Gastroesophageal sphincter (tissue), 4 donors: ENCODE measurements at regions not wholly inside any gene's neighbourhood (a gene's known extent, or its start where the extent isn't known, plus 50 kb on each side); places are given as distances from the start of the nearest gene placed in this dataset.
"Not testable (repeated sequence)": the region's sequence is repeated elsewhere in the genome, so short reads cannot be mapped to it uniquely, and the experiment has no call there.

Source experiments
- ATAC-seq: fragments of 150-250 bp; one replicate; pipeline ENCODE4 v1.9.1; 2016; ENCODE audit warnings: mild to moderate bottlenecking, moderate library complexity
- H3K27ac ChIP-seq, 4 donors: fragments of 200-600 bp; sonication (generic) in 3 of 4; 1 replicate in 3 of 4; 2 replicates in 1 of 4; pipeline ENCODE4 v1.5.1; 2016 to 2019
- H3K27me3 ChIP-seq: fragments of 200-600 bp; sonication (generic); one replicate; pipeline ENCODE4 v1.5.1; 2019
- H3K36me3 ChIP-seq, 2 donors: fragments of 200-600 bp; sonication (generic); one replicate each; pipeline ENCODE4 v1.5.1; 2019; ENCODE audit warnings: control low read depth in 1 of 2
- H3K4me1 ChIP-seq, 3 donors: fragments of 200-600 bp; sonication (generic); 1 replicate in 2 of 3; 2 replicates in 1 of 3; pipeline ENCODE4 v1.5.1; 2016 to 2019; ENCODE audit warnings: control low read depth in 2 of 3
- H3K4me3 ChIP-seq, 2 donors: fragments of 200-600 bp; sonication (generic); one replicate each; pipeline ENCODE4 v1.5.1; 2019; ENCODE audit warnings: mild to moderate bottlenecking in 1 of 2, moderate library complexity in 1 of 2
- H3K9me3 ChIP-seq, 3 donors: fragments of 200-600 bp; sonication (generic); one replicate each; pipeline ENCODE4 v1.5.1; 2017 to 2019; ENCODE audit warnings: control low read depth in 2 of 3
- EP300 ChIP-seq: sonication (generic); formaldehyde crosslinking; IDR thresholded peaks from one replicate; pipeline ENCODE4 v1.6.1; 2017; ENCODE audit warnings: antibody characterized with exemption, mild to moderate bottlenecking
- POLR2A ChIP-seq, 2 donors: fragments of 450-650 bp; IDR thresholded peaks; one replicate each; pipeline ENCODE4 v1.6.1; 2017; ENCODE audit warnings: antibody characterized with exemption in 2 of 2, mild to moderate bottlenecking in 2 of 2, moderate library complexity in 1 of 2
- POLR2AphosphoS5 ChIP-seq: sonication (generic); formaldehyde crosslinking; IDR thresholded peaks from one replicate; pipeline ENCODE4 v1.6.1; 2017; ENCODE audit warnings: antibody characterized with exemption
- WGBS, 2 donors: methylation state at CpG; one replicate each; pipeline ENCODE4 v1.1.5; 2018; ENCODE audit warnings: low coverage in 1 of 2; 5-methylcytosine and 5-hydroxymethylcytosine counted together
- TF ChIP-seq, protein P1 (sequence below), 4 experiments: fragments of 200-600 bp in 2 of 4; fragments of 450-650 bp in 2 of 4; sonication (generic) in 1 of 4; IDR thresholded peaks; one replicate each; pipeline ENCODE4 v1.5.1; 2017 to 2019; ENCODE audit warnings: antibody characterized with exemption in 4 of 4, mild to moderate bottlenecking in 2 of 4, moderate library complexity in 2 of 4

- TF ChIP-seq POLR2A (IDR thresholded peaks at IDR 0.05) (no peak), POLR2AphosphoS5 (no peak), EP300 (no peak)
- TF ChIP-seq, protein P1, sequence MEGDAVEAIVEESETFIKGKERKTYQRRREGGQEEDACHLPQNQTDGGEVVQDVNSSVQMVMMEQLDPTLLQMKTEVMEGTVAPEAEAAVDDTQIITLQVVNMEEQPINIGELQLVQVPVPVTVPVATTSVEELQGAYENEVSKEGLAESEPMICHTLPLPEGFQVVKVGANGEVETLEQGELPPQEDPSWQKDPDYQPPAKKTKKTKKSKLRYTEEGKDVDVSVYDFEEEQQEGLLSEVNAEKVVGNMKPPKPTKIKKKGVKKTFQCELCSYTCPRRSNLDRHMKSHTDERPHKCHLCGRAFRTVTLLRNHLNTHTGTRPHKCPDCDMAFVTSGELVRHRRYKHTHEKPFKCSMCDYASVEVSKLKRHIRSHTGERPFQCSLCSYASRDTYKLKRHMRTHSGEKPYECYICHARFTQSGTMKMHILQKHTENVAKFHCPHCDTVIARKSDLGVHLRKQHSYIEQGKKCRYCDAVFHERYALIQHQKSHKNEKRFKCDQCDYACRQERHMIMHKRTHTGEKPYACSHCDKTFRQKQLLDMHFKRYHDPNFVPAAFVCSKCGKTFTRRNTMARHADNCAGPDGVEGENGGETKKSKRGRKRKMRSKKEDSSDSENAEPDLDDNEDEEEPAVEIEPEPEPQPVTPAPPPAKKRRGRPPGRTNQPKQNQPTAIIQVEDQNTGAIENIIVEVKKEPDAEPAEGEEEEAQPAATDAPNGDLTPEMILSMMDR (IDR thresholded peaks at IDR 0.05): no peak
- no peaks in the 10 kb centered on the region for H3K4me1 ChIP-seq
- ATAC-seq: no peak
Observed at GRCh38 chr17:22278302-22279275, 586.3 kb downstream of the KCNJ18 start.

GRCh38 chr17:22286337-22287041 lies 594.2 kb downstream of the KCNJ18 start:
- Histone ChIP-seq H3K27me3 (peaks cover 7% of the 10 kb centered on the region), H3K36me3 (no peaks in the 10 kb centered on the region), H3K27ac (no peak overlapping the region), H3K4me1 (no peaks in the 10 kb centered on the region), H3K9me3 (no peaks in the 10 kb centered on the region), H3K4me3 (no peak overlapping the region)
- no peak for ATAC-seq
- 66 to 86% methylated on average over 5 to 9 of the region's 22 CpGs for WGBS, 2 donors
- no peak for TF ChIP-seq POLR2A (IDR thresholded peaks at IDR 0.05)
- no peak for TF ChIP-seq POLR2AphosphoS5
- no peak for TF ChIP-seq EP300
- TF ChIP-seq, protein P1 (IDR thresholded peaks at IDR 0.05): no peak

More at GRCh38 chr17:22278302-22279275, 586.3 kb downstream of the KCNJ18 start:
- Histone ChIP-seq H3K4me3 (no peak overlapping the region), H3K27me3 (peaks cover 13% of the 10 kb centered on the region), H3K9me3 (no peaks in the 10 kb centered on the region), H3K27ac (no peak overlapping the region), H3K36me3 (no peaks in the 10 kb centered on the region)
- 80% methylated on average over 1 of the region's 35 CpGs; no CpG with 5 or more reads in 1 of the 2 donors for WGBS, 2 donors

DNA sequence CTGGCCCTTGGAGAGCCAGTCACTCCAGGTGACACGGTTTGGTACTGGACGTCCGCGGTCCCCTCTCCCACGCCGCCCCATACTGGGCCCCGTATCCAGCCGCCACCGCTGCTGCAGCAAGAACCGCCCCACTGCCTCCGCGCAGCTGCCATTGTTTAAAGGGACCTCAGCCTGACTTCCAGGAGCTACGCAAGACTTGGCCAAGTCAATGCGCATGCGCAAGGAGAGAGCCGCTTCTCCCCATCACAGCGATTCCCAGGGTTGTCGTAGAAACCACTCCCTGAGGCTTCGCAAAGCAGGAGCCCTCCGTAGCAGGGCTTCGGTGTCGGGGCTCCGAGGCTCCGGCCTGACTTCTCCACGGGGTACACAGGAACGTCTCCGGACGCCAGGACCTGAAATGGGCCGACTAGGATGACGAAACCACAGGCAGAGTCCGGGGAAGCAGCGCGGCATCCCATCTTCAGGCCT lies 606.2 kb downstream of the KCNJ18 start:
- not testable (repeated sequence) for H3K27ac ChIP-seq, H3K4me3 ChIP-seq, H3K4me1 ChIP-seq, H3K9me3 ChIP-seq, H3K27me3 ChIP-seq, H3K36me3 ChIP-seq
- ATAC-seq: peak; percentile 44
- no CpG with 5 or more reads among the region's 33 CpGs for WGBS, 2 donors

- no peaks in the 10 kb centered on the region for H3K9me3 ChIP-seq
- ATAC-seq: no peak
- no peaks in the 10 kb centered on the region for H3K4me1 ChIP-seq
- H3K4me3 ChIP-seq: no peak overlapping the region
- 92% methylated on average over 2 of the region's 11 CpGs; no CpG with 5 or more reads in 1 of the 2 donors for WGBS, 2 donors
- H3K27ac ChIP-seq: no peak overlapping the region
- peaks cover 4% of the 10 kb centered on the region for H3K27me3 ChIP-seq
- H3K36me3 ChIP-seq: no peaks in the 10 kb centered on the region
- TF ChIP-seq POLR2AphosphoS5 (no peak), POLR2A (IDR thresholded peaks at IDR 0.05) (no peak), EP300 (no peak)
- TF ChIP-seq, protein P1 (IDR thresholded peaks at IDR 0.05): no peak
Observed at GRCh38 chr17:22300177-22300576, 607.9 kb downstream of the KCNJ18 start.

- no peaks in the 10 kb centered on the region for H3K4me1 ChIP-seq
- 60 to 89% methylated on average over 5 to 9 of the region's 48 CpGs for WGBS, 2 donors
- no peak overlapping the region for H3K4me3 ChIP-seq
- H3K27me3 ChIP-seq: peaks cover 4% of the 10 kb centered on the region
- H3K36me3 ChIP-seq: no peaks in the 10 kb centered on the region
- H3K27ac ChIP-seq: no peak overlapping the region
- ATAC-seq: no peak
- TF ChIP-seq, protein P1 (IDR thresholded peaks at IDR 0.05): no peak
- TF ChIP-seq POLR2A (IDR thresholded peaks at IDR 0.05) (no peak), EP300 (no peak), POLR2AphosphoS5 (no peak)
- H3K9me3 ChIP-seq: no peaks in the 10 kb centered on the region
Observed at GRCh38 chr17:22300731-22301352, 608.5 kb downstream of the KCNJ18 start.
